Left ventricle myocardium superior (tissue), 1 donor: ENCODE measurements at regions not wholly inside any gene's neighbourhood (a gene's known extent, or its start where the extent isn't known, plus 50 kb on each side); places are given as distances from the start of the nearest gene placed in this dataset.
"Not testable (repeated sequence)": the region's sequence is repeated elsewhere in the genome, so short reads cannot be mapped to it uniquely, and the experiment has no call there.

Experiments
- ATAC-seq: fragments of 200-7000 bp; cut with Tn5 transposase; one replicate; pipeline ENCODE4 v1.9.1; 2020; ENCODE audit warnings: mild to moderate bottlenecking, moderate library complexity
- DNase-seq: peaks from one replicate; pipeline ENCODE4 v3.0.0-alpha.2; 2020
- intact Hi-C: fragments of 100-400 bp; cut with micrococcal nuclease; formaldehyde crosslinking; loops from one replicate; pipeline ENCODE4 v1.11.0; 2022
- donor health status: DM: no; HTN: yes; CAD: no; lungs with severe emphysema.

DNA sequence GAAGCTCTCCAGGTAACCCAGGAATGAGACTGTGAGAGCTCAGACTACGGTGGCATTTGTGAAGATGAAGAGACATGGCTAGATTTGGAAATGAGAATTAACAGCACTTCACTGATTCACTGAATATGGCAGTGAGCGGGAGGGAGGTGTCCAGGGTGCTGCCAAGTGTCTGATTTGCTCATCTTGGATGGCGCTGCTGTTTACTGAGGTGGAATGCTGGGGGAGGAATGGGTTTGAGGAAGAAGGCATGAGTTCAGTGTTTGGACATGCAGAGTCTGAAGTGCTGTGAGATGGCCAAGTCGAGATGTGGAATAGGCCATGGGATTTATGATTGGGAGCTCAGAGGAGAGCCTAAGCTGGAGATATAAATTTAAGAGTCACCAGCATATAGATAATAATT is 437.1 kb upstream of the NPVF start:
- intact Hi-C loops, result no loop called here
- DNase-seq (no peak), ATAC-seq (no peak)

DNA sequence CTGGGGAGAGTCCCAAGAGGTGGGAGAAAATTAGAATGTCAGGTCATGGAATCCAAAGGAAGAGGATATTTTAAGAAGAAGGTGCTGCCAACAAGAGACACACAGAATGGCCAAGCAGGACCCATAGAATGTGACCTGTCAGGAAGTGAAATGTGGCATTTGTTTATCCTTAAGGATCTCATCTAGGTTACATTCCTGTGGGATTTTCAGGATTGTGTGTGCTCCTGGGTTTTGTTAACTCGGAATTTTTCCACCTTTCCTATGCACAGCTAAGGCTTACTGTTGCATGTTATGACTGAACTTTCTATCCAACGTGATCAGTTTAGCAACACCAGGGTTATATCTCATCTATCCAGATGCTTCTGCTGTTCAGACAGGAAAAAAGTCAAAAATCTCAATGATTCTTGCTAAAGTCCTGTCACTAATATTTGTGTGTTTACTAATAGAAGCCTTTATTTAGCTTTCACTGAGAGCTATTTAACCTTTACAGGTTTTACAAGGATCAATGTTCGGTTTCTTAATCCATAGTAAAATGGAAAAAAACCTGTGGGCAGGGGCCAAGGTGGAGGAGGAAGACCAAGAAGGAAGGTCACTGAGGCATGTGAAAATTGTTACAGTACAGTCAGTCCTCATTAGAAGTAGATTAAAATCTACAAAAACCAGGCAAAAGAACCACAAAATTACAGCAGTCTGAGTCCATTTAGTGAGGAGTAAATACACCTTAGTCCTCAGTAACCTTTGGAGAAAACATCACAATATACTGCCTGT is 437.8 kb upstream of the NPVF start:
- intact Hi-C loops, result no loop called here
- ATAC-seq (no peak), DNase-seq (no peak)

DNA sequence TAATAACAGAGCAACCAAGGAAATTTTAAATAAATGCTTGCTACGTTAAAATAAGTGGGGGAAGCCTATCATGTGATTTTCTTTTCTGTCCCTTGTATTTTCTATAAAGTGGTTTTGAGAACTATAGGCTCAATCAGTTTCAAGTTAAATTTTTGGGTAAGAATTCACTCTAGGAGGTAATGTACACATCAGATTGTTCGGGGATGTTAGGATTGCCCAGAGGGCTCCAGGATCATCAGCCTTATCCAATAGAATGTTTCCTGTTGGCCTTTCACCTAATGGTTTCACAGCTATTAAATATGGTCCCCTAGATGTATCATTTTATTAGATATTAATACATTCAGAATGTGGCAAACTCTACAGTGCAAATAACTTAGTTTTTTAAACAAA is 438.4 kb upstream of the NPVF start:
- no peak for ATAC-seq
- DNase-seq, result no peak
- intact Hi-C loops, result no loop called here

DNA sequence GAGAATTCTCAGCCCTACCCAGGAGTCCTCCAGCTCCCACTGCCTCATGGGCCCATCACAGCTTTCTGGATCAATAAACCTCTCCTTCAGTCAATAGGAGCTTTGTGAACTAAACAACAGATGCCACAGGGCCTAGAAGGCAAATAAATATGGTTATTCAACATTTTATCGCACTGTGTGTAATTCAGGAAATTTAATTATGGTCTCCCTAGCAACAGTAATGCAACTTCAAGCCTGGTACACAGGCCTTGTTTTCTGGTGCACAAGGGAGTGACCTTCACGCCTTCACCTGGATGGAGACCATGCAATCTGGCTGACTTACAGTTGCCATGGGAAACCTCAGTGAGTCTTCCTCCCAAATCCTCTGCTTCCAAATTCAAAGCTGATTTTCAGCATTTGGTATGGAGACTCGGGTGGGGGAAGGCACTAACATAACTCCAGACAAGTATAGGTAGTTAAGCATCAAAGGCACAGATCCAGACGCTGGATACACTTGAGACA is 441.0 kb upstream of the NPVF start:
- intact Hi-C loops, result no loop called here
- DNase-seq, result no peak
- no peak for ATAC-seq

DNA sequence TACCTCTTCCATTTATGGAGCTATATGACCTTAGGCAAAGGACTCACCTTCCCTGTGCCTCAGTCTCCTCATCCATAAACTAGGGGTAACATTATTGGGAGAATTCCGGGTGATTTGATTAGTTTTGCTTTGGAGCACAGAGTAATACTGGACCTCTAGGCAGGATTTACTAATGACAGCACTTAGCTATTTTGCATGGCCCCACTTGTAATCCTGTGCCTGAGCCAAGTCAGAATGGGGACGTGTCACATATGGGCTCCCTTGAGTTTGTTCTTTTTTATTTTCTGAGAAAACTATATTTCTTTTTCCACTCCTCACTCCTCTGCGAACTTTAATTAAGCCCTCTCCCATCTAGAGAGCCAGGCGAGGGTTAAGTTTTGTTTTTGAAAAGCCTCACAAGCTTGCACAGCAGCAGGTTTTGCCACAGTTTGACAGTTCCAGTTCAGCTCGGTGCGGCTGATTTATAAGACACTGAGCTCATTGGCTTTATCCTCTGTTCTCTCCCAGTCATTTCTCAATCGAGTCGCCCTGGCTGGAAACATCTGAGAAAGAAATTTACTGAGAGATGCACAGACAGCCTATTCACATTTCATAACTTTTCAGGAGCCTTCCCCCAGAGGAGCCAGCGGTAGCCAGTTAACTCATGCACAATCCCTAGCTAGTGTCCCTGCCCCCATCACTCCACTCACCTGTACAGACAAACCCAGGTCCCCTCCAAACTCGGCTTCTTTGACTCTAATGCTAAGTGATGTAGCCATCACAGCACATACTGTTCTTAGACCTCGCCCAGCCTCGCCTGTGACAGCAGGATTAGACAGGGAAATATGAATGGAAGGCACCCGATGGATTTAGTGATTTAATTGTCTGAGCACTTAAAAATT is 441.9 kb upstream of the NPVF start:
- intact Hi-C loops, result no loop called here
- peak; percentile 40 for DNase-seq
- peak; percentile 89 for ATAC-seq

DNA sequence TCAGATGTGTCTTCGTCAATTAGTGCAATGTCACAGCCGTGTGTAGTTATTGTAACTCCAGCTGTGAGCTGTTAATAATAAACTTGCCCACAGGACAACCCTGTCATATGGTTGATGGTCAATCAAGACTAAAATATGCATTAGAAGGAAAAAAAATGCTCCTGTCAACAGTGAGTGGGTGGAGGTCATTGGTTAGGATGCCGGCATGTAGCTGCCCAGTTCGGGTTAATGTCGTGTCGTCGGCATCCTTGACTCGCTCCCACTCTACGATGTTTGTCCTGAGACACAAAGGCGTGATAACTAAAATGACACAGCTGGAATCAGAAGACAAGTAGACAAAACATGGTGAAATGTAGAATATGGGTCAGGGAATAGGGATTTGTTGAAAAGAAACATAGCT is 442.8 kb upstream of the NPVF start:
- DNase-seq (no peak), ATAC-seq (peak; percentile 38)
- intact Hi-C loops, result no loop called here

DNA sequence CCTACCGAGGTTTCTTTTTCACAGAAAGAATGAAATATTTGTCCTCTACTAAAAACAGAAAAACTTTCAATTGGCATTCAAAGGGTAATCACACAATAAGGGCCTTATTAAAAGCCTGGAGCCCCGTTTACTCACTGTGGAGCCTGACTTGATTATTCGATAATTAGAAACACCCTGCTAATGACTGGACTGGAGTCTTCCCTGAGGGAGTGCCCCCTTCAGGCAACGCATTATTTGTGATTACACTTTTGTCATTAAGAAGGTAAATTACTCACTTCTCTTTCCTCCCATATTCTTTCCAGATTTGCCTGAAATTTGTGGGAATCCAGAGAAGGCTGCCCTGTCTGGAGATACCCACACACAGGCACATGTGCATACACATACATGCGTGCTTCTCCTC is 444.2 kb upstream of the NPVF start:
- no peak for ATAC-seq
- intact Hi-C loops, result no loop called here
- no peak for DNase-seq

DNA sequence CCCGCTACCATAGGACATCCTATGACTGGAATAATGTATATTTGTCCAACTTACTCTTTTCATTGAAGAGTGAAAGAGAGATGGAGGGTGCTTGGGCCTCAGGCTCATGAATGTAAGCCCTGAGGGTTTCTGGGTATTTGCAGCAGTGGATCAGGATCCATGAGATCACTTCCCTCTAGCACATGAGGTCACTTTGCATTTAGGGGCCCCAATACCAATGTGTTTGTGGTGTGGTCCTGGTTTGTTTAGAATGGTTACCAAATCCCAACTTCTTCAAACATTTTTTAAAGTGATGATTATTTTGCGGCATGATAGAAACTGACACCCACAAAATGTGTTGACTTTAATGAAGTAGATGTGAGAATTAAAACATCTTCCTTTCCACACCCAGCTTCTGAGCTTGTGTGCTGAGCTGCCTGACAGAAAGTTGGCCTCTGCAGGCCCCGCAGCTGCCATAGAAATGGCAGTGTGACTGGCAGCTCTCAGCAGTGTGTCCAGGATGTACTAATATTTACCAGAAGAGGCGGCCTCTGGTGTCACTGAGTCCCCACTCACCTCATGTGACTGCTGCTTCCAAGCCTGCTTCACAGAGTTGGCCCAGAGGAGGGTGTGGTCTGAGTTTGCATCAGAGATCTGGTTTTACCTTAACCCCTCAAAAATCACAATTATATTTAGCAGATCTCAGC is 447.6 kb upstream of the NPVF start:
- intact Hi-C loops, result no loop called here
- peak; percentile 47 for DNase-seq
- ATAC-seq, result peak; percentile 79

DNA sequence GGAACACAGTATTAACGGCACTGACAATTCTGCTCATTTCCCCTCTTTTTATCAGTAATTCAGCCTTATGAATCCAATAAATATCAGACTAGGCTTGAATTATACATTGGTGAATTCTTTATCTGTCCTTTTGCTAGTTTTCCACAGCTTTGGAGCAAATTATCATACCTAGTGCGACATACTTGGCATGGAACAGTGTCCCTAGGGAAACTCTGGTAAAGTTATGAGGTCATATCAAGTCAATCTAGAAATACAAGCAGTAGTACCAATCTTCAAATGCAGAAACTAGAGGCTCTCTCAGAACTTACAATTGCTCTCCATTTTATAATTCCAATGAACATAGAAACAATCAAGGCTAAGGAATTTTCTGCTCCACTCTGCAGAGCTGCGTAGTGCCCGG is 449.3 kb upstream of the NPVF start:
- intact Hi-C loops, result no loop called here
- DNase-seq, result no peak
- peak; percentile 16 for ATAC-seq

DNA sequence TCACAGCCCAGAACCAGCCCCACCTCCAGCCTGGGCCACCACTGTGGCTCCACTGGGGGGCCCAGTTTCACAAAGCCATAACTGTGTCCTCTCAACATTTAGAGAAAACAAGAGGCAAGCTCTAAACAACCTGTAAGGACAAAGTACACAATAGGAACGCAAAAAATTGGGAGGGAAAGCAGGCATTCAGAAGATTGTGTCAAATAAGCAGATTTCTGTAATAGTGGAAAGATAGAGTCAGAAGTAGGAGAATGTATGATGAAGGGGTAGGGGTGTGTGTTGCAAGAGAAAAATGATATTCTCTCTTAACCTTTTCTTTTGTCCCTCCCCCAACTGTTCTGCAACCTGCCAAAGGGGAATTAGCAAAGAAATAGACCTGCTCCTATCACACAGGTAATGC is 449.9 kb upstream of the NPVF start:
- intact Hi-C loops, result no loop called here

DNA sequence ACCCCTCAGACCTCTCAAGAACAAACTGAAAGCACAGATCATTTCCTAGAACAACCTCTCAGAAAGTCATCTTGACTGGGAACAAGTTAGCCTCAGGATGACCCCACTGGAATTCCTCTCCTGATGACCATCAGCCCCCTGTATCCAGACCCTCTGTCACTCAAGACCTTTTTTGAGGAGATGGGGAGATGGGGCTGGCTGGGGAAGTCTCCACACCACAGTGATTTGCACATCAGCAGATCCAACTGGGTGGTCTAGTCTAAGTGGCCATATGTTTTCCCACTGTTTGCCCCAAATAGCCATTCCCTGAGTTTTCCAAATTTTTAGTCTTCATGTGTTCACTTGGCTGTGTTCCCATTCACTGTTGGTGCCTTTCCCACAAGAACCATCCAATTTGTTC is 452.4 kb upstream of the NPVF start:
- DNase-seq (no peak), ATAC-seq (no peak)
- intact Hi-C loops, result no loop called here

More for the DNA sequence above, 449.9 kb upstream of the NPVF start:
- DNase-seq (no peak), ATAC-seq (no peak)

DNA sequence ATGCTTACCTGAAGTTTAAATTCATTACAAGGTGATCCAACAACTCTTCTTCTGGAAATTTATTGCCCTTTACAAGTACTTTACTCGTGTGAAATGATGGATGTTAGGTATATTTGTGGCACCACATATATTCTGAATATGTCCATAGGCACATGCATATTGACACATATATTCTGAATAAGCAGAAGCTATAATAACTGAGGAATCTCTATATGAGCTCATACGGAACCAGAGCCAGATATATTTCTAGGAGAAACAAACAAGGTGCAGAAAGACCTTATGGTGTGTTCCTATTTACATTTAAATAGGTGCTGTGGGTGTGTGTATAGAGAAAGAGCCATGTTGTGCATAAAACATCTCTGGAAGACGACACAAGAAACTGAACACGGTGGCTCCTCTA is 456.1 kb upstream of the NPVF start:
- ATAC-seq, result no peak
- intact Hi-C loops, result no loop called here
- DNase-seq, result no peak

DNA sequence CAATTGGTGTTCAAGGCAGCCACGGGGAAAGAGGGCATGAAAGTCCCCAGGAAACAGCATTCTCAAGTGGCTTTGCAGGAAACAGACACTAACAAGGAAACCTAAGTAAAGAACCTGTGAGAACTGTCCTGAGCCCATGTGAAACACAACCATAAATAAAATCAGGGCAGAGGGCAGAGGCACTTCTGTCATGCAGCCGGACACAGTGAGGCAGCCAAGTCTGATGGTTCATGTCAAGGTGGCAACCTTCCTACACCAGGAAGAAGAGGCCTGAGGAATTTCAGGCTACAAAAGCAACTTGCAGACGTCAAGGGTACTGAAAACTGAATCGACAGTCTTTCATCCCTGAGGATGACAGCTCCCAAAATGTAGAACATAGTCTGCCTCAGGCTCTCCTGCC is 458.2 kb upstream of the NPVF start:
- intact Hi-C loops, result no loop called here
- ATAC-seq, result no peak
- no peak for DNase-seq

DNA sequence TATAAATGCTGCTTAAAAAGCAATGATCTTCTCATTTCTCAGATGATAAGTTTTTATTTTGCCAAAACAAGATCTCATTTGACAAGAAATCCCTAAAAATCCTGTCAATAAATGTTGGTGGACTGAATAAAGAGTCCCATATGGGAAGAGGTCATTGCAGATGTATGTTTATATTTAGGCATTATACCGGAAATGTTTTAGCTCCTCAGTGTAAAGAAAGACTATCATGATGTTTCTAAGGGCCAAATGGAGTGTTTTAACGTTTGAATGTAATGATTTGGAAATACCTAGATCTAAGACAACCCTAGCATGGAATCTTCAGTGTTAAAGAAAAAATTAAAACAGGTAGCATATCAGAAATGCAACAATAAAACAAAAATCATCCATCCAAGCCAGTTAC is 457.8 kb upstream of the NFE2L3 start:
- DNase-seq (no peak), ATAC-seq (no peak)
- intact Hi-C loops, result no loop called here

DNA sequence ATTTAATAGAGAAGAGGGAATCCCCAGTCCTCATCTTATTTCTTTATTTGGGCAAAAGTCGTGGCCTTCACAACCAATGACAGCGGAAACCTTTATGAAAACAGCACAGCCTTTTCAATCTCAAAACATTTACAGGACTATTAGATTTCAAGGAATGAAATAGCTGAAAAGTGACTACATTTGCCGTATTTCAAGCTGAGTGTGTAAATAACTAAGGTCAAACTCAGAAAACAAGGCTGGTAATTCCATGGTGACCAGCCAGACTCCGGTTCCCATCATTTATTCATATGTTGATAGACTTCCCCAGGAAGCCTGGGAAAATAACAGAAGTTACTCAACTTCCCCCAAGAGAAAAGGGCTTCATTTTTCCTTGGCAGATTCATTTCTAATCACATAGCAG is 457.3 kb upstream of the NFE2L3 start:
- peak; percentile 91 for ATAC-seq
- intact Hi-C loops, result no loop called here
- DNase-seq, result no peak

DNA sequence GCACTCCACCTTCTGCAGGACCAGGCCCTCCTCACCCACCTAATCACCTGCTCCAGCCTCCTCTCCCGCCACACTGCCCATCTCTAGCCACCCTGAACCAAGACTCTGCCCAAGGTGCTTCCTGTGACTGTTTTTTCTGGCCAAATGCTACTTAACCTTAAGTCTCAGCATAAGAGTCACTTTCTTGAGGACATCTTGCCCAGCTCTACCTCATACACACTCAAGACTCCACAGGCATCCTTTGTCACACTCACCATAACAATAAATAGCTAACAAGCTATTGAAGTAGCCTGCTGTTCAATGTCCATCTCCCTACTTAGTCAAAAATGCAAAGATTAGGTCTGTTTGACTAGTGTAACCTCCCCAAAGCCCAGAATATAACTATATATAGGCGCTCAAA is 455.4 kb upstream of the NFE2L3 start:
- ATAC-seq (no peak), DNase-seq (no peak)
- intact Hi-C loops, result no loop called here

DNA sequence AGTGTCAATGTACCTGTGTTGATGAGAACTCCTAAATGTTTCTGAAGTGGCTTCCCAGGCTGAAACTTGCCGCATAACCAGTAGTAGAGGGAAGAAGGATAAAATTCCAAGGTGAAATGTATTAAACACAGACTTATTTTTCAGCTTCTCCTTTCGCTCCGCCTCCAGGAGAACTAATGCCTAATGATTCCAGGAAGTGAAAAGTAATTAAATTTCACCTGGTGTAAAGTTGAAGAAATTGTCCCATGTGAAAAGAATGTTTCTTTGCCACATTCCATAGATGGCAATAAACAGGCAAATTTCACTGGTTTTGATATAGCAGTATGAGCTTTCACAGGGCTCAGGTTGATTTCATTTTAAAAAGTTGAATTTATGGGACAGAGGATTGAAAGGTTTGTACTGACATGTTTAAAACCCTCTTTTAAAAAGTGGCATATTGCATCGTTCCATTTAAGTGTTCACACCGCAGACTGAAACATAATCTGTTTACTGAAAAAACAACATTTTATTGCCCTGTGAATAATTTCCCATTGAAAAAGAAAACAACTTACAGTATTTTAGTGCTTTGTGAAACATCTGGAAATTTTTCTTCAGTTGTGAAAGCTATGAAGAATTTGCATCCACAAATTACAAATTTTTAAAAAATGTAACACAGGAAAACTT is 453.4 kb upstream of the NFE2L3 start:
- intact Hi-C loops, result no loop called here
- no peak for ATAC-seq
- DNase-seq, result no peak

DNA sequence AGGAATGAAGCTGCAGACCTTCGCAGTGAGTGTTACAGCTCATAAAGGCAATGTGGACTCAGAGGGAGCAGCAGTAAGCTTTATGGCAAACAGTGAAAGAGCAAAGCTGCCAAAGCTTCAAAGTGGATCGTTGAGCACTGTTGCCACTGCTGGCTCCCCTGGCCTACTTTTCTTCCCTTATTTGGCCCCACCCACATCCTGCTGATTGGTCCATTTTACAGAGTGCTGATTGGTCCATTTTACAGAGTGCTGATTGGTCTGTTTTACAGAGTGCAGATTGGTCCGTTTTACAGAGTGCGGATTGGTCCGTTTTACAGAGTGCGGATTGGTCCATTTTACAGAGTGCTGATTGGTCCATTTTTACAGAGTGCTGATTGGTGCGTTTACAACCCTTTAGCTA is 451.9 kb upstream of the NFE2L3 start:
- ATAC-seq, DNase-seq, intact Hi-C loops: not testable (repeated sequence)

DNA sequence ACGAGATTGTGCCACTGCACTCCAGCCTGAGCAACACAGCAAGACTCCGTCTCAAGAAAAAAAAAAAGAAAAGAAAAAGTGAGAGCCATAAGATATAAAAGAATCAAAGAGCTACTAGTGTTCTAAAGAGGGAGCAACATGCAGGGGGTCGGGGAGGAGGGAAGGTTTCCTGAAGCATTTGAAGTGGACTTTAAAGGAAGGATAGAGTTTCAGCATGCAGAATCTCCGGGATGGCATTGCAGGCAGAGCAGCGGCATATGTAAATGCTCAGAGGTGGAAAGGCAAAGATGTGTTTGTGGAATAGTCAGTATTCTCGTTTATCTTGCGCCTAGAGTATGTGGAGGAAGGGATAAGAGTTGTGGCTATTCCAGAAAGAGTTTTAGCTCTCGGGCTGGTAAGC is 447.6 kb upstream of the NFE2L3 start:
- intact Hi-C loops, result no loop called here
- no peak for DNase-seq
- no peak for ATAC-seq

DNA sequence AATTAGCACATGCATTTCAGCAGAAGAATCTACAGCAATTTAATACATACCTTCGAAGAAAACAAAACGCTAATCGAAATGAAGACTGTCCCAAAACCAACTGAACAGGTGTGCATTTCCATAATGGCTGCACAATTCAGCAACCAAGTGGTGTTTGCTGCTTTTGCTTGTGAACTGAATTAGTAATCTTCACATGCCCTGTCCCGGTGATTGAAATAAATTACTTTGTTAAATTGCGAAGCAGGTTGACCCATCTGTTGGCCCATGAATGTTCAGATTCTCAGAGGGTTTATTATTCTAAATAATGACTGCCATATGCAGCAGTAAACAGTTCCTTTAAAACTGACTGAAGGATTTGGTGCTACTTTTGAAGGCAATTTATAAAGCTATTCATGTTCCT is 445.2 kb upstream of the NFE2L3 start:
- DNase-seq (no peak), ATAC-seq (no peak)
- intact Hi-C loops, result no loop called here
